IPS DF 19.7 (cell line): ENCODE measurements at regions not wholly inside any gene's neighbourhood (a gene's known extent, or its start where the extent isn't known, plus 50 kb on each side); places are given as distances from the start of the nearest gene placed in this dataset.

Source experiments
- DNase-seq: peaks from one replicate; pipeline ENCODE4 v3.0.0-alpha.2; 2013; ENCODE audit warnings: low read depth, low spot score

GRCh38 chr20:6954219-6954618 is 186.7 kb downstream of the BMP2 start:
- DNase-seq, result no peak

- no peak for DNase-seq
Measured at GRCh38 chr20:6956056-6956455, 188.6 kb downstream of the BMP2 start.

GRCh38 chr20:6956574-6956973 is 189.1 kb downstream of the BMP2 start:
- no peak for DNase-seq

DNA sequence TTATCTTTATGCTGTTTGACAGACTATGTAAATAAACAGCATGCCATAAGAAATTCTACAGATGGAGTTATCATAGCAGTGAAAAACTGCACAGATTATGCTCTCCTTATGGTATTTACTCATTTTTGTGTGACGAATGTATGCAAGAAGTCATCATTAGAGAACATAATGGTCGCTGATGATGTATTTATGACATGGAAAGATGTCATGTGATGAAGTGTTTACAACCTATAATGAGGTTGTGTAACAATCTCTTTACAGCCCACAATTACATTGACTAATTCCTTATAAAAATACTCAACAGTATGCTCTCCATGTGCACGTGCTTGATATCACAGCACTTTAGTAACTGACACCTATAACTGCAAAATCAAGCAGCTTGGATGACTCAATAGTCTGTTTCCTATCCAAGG is 192.4 kb downstream of the BMP2 start:
- DNase-seq, result no peak

DNA sequence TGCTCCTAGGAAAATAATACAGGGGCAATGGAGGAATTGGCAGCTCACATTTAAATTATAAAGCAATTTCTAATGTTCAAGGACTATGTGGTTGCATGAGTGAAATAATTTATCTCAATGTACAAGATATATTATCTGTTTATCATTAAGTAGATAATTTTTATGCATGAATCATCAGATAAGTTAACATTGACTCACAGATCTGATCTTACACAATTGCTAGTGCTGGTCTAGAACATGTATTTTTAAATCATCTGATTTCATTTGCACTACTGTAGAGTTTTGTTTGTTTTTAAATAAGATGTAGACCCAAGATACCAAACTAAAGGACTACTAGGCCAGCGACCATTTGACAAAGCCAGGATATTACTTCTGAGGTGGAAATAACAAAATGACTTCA is 199.2 kb downstream of the BMP2 start:
- no peak for DNase-seq

DNA sequence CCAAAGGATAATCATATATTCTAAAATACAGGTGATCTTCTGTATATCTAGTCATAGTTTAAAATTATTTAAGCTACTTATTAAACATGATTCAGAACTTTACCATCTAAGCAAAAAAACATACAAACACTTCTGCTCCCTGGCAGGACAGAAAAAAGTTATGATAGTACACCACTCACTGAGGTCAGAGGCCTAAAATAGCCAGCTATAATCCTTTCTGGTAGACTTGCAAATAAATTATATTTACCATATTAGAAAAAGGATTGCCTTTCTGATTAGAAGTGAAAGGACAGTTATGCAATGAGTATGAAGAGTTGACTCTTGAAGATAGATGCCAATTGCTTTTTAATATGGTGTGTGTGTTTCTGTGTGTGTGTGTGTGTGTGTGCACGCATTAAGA is 207.4 kb downstream of the BMP2 start:
- DNase-seq, result no peak

DNA sequence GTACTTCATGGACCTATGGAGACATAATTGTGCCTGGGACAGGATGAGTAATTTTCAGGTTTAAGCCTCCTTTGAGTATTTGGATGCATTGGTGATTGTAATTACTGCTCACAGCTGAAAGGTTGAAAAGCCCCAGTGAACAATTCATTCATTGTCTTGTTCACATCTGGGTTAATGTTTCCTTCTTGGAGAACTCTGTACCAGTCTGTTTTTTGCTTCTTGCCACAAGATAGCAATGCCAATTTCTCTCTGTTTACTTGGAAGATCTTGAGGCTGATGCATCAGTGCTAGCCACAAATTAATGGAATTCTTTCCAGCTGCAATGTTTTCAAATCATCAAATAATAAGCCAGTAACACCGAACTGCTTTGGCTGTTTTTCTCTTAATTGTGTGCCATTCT is 207.8 kb downstream of the BMP2 start:
- DNase-seq, result no peak

GRCh38 chr20:6976106-6976900 is 208.8 kb downstream of the BMP2 start:
- no peak for DNase-seq

DNA sequence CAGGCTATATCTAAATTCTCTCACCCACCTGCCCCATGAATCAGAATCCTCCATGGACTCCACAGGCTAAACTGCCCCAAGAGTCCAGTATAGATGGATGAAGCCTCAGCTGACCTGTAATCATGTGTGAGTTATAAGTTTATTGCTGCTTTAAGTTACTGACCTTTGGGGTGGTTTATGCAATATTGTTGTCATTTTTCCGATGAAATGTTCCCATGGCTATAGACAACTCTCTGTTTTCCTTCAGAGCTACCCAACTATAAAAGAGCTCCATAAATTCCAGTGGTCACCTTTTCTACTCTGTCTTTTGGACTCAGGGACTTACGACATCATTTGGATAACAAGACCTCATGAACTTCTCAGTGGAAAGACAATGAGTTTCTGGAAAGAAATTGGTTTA is 212.1 kb downstream of the BMP2 start:
- DNase-seq, result no peak

DNA sequence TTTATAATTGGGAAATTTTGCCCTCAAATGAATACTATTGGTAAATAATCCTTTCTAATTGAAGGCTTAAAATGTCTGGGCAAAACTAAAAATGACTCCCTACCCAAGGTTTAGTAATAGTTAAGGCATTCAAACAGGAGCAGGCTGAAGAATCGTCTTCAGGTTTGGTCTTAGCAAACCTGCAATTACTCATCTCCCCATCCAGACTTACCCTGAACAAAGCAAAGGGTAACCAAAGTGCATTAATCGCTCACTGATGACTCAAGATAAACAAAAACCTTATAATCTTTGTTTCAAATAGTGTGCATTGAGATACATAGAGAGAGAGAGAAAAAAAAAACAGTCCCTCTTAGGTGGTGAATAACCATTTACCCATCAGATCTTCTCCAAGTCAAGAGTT is 225.5 kb downstream of the BMP2 start:
- DNase-seq, result no peak

DNA sequence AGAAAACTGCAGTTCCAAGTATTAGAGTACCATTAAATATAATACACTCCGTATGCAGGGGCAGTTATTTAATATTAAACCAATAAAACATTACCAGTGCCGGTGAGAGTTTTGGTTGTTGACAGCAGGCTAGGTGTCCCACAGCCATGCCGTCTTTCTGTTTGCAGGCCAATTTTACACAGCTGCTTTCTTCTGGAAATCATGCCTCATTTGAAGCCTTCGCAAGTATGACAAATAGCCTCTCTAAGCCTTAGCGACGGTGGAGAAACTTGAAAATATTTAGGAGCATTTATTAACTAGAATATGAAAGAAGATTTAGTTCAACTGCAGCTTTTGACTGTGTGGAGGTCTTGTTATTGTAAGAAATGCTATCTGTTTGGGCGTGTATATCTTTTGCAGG is 226.0 kb downstream of the BMP2 start:
- no peak for DNase-seq

GRCh38 chr20:6994452-6994851 is 227.0 kb downstream of the BMP2 start:
- no peak for DNase-seq

GRCh38 chr20:6998909-6999308 is 231.4 kb downstream of the BMP2 start:
- DNase-seq, result no peak

DNA sequence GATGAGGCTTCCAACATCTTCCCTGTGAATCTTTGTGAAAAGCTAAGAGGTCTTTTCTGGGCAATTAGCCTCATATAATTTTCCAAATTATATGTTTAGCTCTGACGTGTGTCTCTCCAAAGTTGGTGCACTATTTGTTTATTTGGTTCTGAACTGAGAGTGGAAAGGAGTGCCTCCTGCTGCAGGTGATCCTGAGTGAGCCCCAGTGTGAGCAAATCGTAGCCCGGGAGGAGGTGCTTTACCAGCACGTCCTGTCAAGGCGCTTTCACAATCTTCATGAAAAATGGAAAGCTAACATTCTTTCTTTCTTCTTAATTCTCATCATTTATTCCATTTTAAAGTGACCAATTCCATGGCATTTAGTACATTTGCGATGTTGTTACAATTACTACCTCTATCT is 231.9 kb downstream of the BMP2 start:
- no peak for DNase-seq

DNA sequence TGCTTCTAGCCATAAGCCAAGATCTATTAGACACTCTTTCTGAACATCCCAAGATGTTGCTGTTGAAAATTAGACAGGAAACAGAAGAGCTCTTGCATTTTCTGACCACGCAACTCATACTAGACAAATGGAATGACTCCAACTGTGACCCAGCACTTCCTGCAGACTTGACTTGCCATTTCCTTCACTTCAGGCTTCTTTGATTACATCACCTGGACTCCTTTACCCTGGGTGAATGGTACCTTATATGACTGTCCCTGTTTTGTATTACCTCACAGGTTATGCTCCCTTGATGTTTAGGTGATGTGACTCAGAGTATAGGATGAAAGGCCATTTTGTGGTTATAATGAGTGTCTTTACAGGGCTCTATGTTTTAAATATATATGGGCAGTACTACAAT is 236.1 kb downstream of the BMP2 start:
- no peak for DNase-seq

GRCh38 chr20:7004801-7005200 is 237.3 kb downstream of the BMP2 start:
- no peak for DNase-seq

- DNase-seq, result no peak
Measured at GRCh38 chr20:7010527-7010926, 243.0 kb downstream of the BMP2 start.

DNA sequence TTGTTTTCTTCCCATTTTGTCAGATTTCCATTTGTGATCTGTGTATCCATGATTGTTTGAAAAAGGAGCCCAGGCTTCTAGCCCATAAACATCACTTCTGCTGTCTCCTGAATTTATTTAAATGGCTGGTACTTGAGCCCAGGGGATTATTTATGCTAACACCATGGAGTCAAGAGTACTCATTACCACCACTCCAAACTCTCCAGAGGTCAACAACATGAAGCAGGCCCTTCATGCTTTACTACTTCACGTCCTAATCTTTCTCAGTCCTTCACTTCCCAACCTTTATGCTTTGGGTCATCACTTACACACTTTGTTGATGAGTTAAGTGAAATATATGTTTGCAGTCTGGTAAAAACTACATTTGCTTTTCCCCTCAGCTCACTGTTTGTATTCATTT is 247.8 kb downstream of the BMP2 start:
- DNase-seq, result no peak

GRCh38 chr20:7022597-7022996 is 255.1 kb downstream of the BMP2 start:
- DNase-seq, result no peak

DNA sequence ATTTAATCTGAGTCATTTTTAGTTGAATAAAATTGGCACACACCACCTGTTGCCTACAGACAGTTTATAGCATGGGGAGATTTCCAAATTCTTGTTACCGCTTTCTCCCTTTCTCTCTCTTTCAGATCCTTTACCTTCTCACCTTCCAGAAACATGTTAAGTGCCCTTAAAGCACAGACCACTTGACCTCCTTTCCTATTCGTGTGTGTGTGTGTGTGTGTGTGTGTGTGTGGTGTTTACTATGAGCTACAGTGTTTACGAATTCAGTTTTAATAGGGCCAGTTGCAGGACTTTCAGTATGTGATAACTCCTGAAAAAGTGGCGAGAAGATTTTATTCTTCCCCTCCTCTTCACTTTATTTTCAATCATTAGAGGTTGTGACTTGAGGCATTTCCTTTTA is 258.1 kb downstream of the BMP2 start:
- no peak for DNase-seq

- no peak for DNase-seq
Measured at GRCh38 chr20:7029019-7029418, 261.5 kb downstream of the BMP2 start.

DNA sequence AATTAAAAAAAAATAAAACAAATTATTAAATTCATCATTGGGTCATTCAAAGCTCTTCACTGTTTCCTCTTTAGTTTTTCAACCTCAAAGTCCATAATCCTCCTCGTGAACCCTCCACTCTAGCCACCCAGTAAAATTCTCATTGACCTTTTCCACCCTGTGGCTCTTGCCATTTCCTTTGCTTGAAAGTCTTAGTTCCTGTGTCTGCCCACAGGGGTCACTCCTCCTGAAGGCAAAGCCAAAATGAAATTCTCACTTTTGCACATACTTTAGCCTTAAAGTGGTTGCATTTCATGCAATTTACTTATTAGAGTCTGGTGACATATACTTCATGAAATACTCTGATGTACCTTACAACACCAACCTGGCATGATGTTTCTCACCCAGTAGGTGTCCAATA is 263.7 kb downstream of the BMP2 start:
- no peak for DNase-seq

DNA sequence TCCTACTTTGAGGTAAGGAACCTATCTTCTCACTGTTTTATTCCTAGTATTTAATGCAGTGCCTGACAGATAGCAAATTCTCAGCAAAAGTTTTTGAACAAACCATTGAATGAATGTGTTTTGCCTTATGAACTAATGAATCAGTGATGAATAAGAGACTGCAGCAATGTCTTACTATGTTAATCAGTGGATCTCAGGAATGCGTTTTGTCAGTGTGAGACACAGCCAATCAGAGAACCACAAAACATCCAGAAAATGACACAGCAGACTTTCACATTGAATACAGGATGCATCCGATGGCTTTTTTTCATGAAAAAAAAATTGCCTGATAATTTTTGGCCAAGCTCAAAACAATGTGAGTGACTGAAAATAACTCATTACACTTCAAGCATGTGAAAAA is 270.5 kb downstream of the BMP2 start:
- DNase-seq, result no peak

DNA sequence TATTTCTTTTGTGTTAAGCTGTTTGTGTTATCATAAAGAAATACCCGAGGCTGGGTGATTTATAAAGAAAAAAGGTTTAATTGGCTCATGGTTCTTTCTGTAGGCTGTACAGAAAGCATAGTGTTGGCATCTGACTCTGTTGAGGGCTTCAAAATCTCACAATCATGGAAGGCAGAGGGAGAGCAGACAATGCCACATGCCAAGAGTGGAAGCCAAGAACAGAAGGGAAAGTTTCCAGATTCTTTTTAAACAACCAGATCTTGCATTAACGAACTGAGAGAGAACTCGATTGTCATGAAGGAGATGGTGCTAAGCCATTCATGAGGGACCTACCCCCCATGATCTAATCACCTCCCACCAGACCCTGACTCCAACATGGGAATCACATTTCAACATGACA is 290.1 kb downstream of the BMP2 start:
- no peak for DNase-seq
